Right atrium auricular region (tissue), 2 donors: ENCODE measurements at regions not wholly inside any gene's neighbourhood (a gene's known extent, or its start where the extent isn't known, plus 50 kb on each side); places are given as distances from the start of the nearest gene placed in this dataset.

Experiments
- DNase-seq: peaks from one replicate; pipeline ENCODE4 v3.0.0-alpha.2; 2019; ENCODE audit warnings: low spot score
- H3K27ac ChIP-seq, 2 donors: fragments of 200-600 bp; sonication (generic); 1 replicate in 1 of 2; 2 replicates in 1 of 2; pipeline ENCODE4 v1.5.1; 2016 to 2019
- H3K27me3 ChIP-seq, 2 donors: fragments of 200-600 bp; sonication (generic); one replicate each; pipeline versions ENCODE4 v1.5.1 to v1.6.0; 2017 to 2019
- H3K36me3 ChIP-seq: fragments of 200-600 bp; sonication (generic); one replicate; pipeline ENCODE4 v1.5.1; 2016
- H3K4me1 ChIP-seq, 2 donors: fragments of 200-600 bp; sonication (generic); one replicate each; pipeline versions ENCODE4 v1.5.1 to v1.6.0; 2017 to 2019
- H3K4me3 ChIP-seq, 2 donors: fragments of 200-600 bp; sonication (generic); 1 replicate in 1 of 2; 2 replicates in 1 of 2; pipeline ENCODE4 v1.5.1; 2017 to 2019; ENCODE audit warnings: mild to moderate bottlenecking in 1 of 2, moderate library complexity in 1 of 2
- H3K9me3 ChIP-seq, 2 donors: fragments of 200-600 bp; sonication (generic); one replicate each; pipeline ENCODE4 v1.5.1; 2019
- TF ChIP-seq, protein P1 (sequence below), 2 donors: fragments of 200-600 bp; sonication (generic); IDR thresholded peaks; one replicate each; pipeline ENCODE4 v1.5.1; 2019; ENCODE audit warnings: antibody characterized with exemption in 2 of 2

DNA sequence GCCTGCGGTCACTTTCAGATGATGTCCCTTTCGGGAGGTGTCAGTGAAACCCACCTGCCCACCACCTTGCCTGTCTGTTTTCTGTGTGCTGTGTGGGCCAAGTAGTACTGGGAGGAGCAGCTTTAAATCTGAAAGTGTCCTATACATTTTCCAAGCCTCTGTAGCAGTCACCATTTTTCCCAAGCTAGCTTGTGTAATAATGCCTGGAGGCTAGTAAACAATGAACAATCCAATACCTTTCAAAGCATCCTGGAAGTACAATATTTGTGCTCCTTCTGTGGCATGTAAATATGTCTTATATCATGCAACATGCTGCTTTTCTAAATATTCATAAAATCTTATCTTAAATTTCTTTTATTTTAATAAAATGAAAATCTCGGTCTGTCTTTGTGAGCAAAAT, 111.6 kb upstream of the C1GALT1C1 start:
- Histone ChIP-seq H3K27ac (no peak overlapping the region), H3K9me3 (no peaks in the 10 kb centered on the region), H3K27me3 (no peaks in the 10 kb centered on the region), H3K4me3 (no peak overlapping the region), H3K36me3 (no peaks in the 10 kb centered on the region), H3K4me1 (no peaks in the 10 kb centered on the region)
- DNase-seq, result no peak
- TF ChIP-seq, protein P1, sequence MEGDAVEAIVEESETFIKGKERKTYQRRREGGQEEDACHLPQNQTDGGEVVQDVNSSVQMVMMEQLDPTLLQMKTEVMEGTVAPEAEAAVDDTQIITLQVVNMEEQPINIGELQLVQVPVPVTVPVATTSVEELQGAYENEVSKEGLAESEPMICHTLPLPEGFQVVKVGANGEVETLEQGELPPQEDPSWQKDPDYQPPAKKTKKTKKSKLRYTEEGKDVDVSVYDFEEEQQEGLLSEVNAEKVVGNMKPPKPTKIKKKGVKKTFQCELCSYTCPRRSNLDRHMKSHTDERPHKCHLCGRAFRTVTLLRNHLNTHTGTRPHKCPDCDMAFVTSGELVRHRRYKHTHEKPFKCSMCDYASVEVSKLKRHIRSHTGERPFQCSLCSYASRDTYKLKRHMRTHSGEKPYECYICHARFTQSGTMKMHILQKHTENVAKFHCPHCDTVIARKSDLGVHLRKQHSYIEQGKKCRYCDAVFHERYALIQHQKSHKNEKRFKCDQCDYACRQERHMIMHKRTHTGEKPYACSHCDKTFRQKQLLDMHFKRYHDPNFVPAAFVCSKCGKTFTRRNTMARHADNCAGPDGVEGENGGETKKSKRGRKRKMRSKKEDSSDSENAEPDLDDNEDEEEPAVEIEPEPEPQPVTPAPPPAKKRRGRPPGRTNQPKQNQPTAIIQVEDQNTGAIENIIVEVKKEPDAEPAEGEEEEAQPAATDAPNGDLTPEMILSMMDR (IDR thresholded peaks at IDR 0.05), result no peak

DNA sequence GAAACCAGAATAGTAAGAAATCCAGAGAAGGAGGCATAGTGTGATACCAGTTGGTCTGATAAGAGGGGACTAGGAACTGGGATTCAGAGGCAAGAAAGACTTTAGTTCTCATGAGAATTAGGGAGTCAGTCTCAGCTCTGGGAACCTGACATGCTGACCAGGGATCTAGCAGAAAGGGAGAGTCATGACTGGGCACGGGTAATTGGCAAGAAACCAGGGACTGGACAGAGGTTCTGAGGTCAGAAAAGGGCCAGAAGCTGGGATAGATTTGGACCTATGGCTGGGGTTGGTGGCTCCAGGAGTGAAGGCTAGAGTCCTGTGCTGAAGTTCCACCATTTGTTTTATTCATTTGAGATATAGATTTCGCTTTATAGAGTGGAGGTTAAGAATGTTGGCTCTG, 110.2 kb upstream of the C1GALT1C1 start:
- Histone ChIP-seq H3K27ac (no peak overlapping the region), H3K27me3 (no peaks in the 10 kb centered on the region), H3K4me3 (no peak overlapping the region), H3K9me3 (no peaks in the 10 kb centered on the region), H3K36me3 (no peaks in the 10 kb centered on the region), H3K4me1 (no peaks in the 10 kb centered on the region)
- DNase-seq, result no peak
- TF ChIP-seq, protein P1 (IDR thresholded peaks at IDR 0.05), result no peak

DNA sequence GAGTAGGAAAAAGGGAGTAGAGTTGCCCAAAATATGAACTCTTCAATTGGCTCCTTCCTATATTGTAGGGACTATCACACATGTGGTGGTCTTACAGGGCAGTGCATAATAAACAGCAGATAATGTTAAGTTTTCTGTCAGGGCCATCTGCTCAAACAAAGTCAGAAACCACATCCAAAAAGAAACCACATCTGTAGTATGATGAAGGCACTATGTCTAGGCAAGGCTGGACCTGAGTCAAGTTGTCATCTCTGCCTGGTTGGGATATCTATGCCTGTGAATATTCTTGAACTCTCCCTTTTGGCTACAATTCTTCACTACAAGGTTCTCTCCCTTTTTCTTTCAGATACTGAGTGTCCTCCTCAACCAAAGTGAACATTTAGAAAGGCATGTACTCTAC, 109.4 kb upstream of the C1GALT1C1 start:
- Histone ChIP-seq H3K4me1 (no peaks in the 10 kb centered on the region), H3K36me3 (no peaks in the 10 kb centered on the region), H3K4me3 (no peak overlapping the region), H3K9me3 (no peaks in the 10 kb centered on the region), H3K27ac (no peak overlapping the region), H3K27me3 (no peaks in the 10 kb centered on the region)
- no peak for DNase-seq
- TF ChIP-seq, protein P1 (IDR thresholded peaks at IDR 0.05), result no peak

DNA sequence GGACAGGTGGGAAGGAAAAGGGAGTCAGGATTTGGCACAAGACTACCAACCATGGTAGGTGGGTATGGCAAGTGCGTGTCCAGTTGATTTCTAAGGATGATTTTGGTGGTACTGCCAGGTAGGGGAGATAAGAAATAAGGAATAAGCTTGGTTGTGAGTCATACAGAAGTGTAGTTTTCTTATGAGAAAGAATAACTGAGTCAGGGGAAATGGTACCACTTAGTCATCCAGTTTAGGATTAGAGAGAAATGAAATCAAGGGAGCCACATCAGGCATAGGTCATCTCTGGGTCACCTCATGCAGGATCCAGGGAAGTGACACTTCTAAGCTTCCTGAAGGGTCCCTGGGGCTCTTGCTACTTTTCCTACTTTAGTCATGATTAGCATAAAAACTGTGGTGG, 107.1 kb upstream of the C1GALT1C1 start:
- Histone ChIP-seq H3K36me3 (no peaks in the 10 kb centered on the region), H3K4me1 (no peaks in the 10 kb centered on the region), H3K9me3 (no peaks in the 10 kb centered on the region), H3K27me3 (no peaks in the 10 kb centered on the region), H3K4me3 (no peak overlapping the region), H3K27ac (no peak overlapping the region)
- DNase-seq, result no peak
- TF ChIP-seq, protein P1 (IDR thresholded peaks at IDR 0.05), result no peak

DNA sequence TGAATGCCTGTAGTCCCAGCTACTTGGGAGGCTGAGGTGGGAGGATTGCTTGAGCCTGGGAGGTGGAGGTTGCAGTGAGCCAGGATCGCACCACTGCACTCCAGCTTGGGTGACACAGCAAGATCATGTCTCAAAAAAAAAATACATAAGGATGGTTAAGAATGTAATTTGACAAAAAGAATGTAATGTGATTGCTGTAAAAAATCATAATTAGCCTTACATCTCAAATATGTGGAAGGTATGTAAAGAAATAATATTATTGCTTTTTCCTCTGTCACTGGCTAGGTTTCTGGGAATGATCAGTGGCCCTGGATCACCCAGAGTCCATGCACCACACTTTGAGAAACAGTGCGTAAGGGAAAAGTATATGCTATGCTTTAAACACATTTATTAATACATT, 106.1 kb upstream of the C1GALT1C1 start:
- TF ChIP-seq, protein P1 (IDR thresholded peaks at IDR 0.05), result no peak
- Histone ChIP-seq H3K4me3 (no peak overlapping the region), H3K27me3 (no peaks in the 10 kb centered on the region), H3K4me1 (no peaks in the 10 kb centered on the region), H3K9me3 (no peaks in the 10 kb centered on the region), H3K27ac (no peak overlapping the region), H3K36me3 (no peaks in the 10 kb centered on the region)
- no peak for DNase-seq

DNA sequence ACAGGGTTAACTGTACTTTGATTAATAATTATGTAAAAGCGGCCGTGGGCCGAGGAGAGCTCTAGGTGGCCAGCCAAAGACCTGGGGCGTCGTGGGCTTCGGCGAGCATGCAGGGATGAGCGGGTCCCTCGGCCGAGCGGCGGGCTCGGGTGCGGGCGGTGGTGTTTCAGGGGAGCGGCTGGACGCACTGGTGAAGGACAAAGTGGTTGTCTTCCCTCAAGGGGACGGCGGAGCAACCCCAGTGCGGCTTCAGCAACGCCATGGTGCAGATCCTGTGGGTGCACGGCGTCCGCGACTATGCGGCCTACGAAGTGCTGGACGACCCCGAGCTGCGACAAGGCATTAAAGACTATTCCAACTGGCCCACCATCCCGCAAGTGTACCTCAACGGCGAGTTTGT, 103.0 kb upstream of the C1GALT1C1 start:
- H3K4me1 ChIP-seq, result no peaks in the 10 kb centered on the region
- H3K4me3 ChIP-seq, result no peak overlapping the region
- TF ChIP-seq, protein P1 (IDR thresholded peaks at IDR 0.05), result no peak
- H3K27me3 ChIP-seq, result no peaks in the 10 kb centered on the region
- no peaks in the 10 kb centered on the region for H3K9me3 ChIP-seq
- no peak overlapping the region for H3K27ac ChIP-seq
- DNase-seq, result no peak
- no peaks in the 10 kb centered on the region for H3K36me3 ChIP-seq
